Activated CD4-positive, alpha-beta memory T cell treated with anti-CD3 and anti-CD28 coated beads, Interleukin-2, amount 10 ng/mL, durations not matched to agents 7 days and 5 days (primary cell): ENCODE measurements at regions not wholly inside any gene's neighbourhood (a gene's known extent, or its start where the extent isn't known, plus 50 kb on each side); places are given as distances from the start of the nearest gene placed in this dataset.

Source experiments
- CTCF ChIA-PET: fragments of 350-600 bp; sonication (Branson Sonifier 250); formaldehyde crosslinking; loops from one replicate; lab custom pipeline; 2021; ENCODE audit warnings: antibody characterized with exemption, inconsistent platforms; lab: Charles Lee
- POLR2A ChIA-PET: fragments of 350-600 bp; sonication (Branson Sonifier 250); formaldehyde crosslinking; loops from one replicate; lab custom pipeline; 2021; ENCODE audit warnings: antibody characterized with exemption; lab: Charles Lee
- DNase-seq: peaks from one replicate; pipeline ENCODE4 v3.0.0-alpha.2; 2020
- H3K27ac Mint-ChIP-seq: one replicate; pipeline ENCODE4 v1.8.0; 2021; ENCODE audit warnings: mild to moderate bottlenecking, mixed read lengths
- H3K27me3 Mint-ChIP-seq: one replicate; pipeline ENCODE4 v1.8.0; 2021; ENCODE audit warnings: mixed read lengths
- H3K36me3 Mint-ChIP-seq: one replicate; pipeline ENCODE4 v1.8.0; 2021; ENCODE audit warnings: low read depth, mixed read lengths
- H3K4me1 Mint-ChIP-seq: one replicate; pipeline ENCODE4 v1.8.0; 2021; ENCODE audit warnings: mixed read lengths
- H3K4me3 Mint-ChIP-seq: one replicate; pipeline ENCODE4 v1.8.0; 2021; ENCODE audit warnings: mild to moderate bottlenecking, mixed read lengths
- H3K9me3 Mint-ChIP-seq: one replicate; pipeline ENCODE4 v1.8.0; 2021; ENCODE audit warnings: mixed read lengths

DNA sequence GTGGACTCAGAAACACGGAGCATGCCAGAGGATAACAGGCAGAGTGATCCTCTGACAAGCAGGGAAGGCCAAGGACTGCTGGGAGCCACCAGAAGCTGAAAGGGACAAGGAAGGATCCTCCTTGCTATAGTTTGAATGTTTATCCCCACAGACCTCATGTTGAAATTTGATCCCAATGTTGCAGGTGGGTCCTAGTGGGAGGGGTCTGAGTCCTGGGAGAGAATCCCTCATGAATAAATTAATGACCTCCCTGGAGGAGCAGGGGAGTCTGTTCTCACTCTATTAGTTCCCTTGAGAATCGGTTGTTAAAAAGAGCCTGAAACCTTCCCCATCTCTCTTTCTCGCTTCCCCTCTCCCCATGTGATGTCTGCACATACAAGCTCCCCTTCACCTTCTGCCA lies 124.4 kb downstream of the FBXO15 start:
- Mint-ChIP-seq H3K4me3 (no peak overlapping the region), H3K4me1 (no peaks in the 10 kb centered on the region), H3K27ac (no peak overlapping the region), H3K27me3 (peaks cover 9% of the 10 kb centered on the region), H3K9me3 (no peaks in the 10 kb centered on the region), H3K36me3 (no peaks in the 10 kb centered on the region)
- POLR2A ChIA-PET, result no interaction called here
- CTCF ChIA-PET, result no interaction called here
- DNase-seq, result no peak

GRCh38 chr18:74019864-74020263 lies 127.8 kb downstream of the FBXO15 start:
- DNase-seq, result no peak
- H3K36me3 Mint-ChIP-seq, result no peaks in the 10 kb centered on the region
- H3K9me3 Mint-ChIP-seq, result no peaks in the 10 kb centered on the region
- ChIA-PET POLR2A (no interaction called here), CTCF (no interaction called here)
- H3K27ac Mint-ChIP-seq, result no peak overlapping the region
- peaks cover 10% of the 10 kb centered on the region for H3K27me3 Mint-ChIP-seq
- no peaks in the 10 kb centered on the region for H3K4me1 Mint-ChIP-seq
- no peak overlapping the region for H3K4me3 Mint-ChIP-seq

DNA sequence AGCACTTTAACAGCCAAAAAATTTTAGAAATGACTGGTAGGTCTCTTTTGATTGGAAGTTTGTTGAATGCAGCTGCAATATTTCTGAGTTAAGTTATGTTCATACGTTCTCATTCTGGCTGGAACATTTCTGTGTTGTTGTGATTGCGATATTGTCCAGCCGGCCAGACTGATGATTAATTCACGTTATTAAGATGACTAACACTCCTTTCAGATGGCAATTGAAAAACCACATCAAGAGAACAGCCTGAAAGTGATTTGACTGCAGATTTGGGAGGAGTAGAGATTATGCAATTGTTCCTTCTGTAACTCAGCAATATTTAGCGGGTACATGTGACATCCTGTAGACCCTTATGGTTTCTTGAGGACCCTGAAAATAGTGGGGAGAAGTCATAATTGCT lies 133.7 kb downstream of the FBXO15 start:
- POLR2A ChIA-PET, result no interaction called here
- no peak for DNase-seq
- Mint-ChIP-seq H3K9me3 (no peaks in the 10 kb centered on the region), H3K36me3 (no peaks in the 10 kb centered on the region), H3K27ac (no peak overlapping the region), H3K27me3 (peaks cover 3% of the 10 kb centered on the region), H3K4me1 (no peaks in the 10 kb centered on the region), H3K4me3 (no peak overlapping the region)
- CTCF ChIA-PET, result no interaction called here

GRCh38 chr18:74012954-74013630 lies 134.5 kb downstream of the FBXO15 start:
- DNase-seq, result no peak
- Mint-ChIP-seq H3K4me1 (no peaks in the 10 kb centered on the region), H3K9me3 (no peaks in the 10 kb centered on the region), H3K27me3 (peaks cover 3% of the 10 kb centered on the region), H3K4me3 (no peak overlapping the region), H3K27ac (no peak overlapping the region), H3K36me3 (no peaks in the 10 kb centered on the region)
- ChIA-PET POLR2A (no interaction called here), CTCF (no interaction called here)

GRCh38 chr18:74006143-74006542 lies 141.5 kb downstream of the FBXO15 start:
- Mint-ChIP-seq H3K27ac (no peak overlapping the region), H3K4me3 (no peak overlapping the region), H3K36me3 (no peaks in the 10 kb centered on the region), H3K27me3 (no peaks in the 10 kb centered on the region), H3K4me1 (no peaks in the 10 kb centered on the region), H3K9me3 (no peaks in the 10 kb centered on the region)
- DNase-seq, result no peak
- ChIA-PET POLR2A (no interaction called here), CTCF (no interaction called here)

GRCh38 chr18:74005320-74006109 lies 142.1 kb downstream of the FBXO15 start:
- POLR2A ChIA-PET, result no interaction called here
- CTCF ChIA-PET, result no interaction called here
- Mint-ChIP-seq H3K27ac (no peak overlapping the region), H3K4me3 (no peak overlapping the region), H3K36me3 (no peaks in the 10 kb centered on the region), H3K9me3 (no peaks in the 10 kb centered on the region), H3K27me3 (no peaks in the 10 kb centered on the region), H3K4me1 (no peaks in the 10 kb centered on the region)
- DNase-seq, result no peak

GRCh38 chr18:73992242-73993022 lies 155.2 kb downstream of the FBXO15 start:
- H3K27ac Mint-ChIP-seq, result no peak overlapping the region
- H3K9me3 Mint-ChIP-seq, result peaks cover 3% of the 10 kb centered on the region
- ChIA-PET CTCF (no interaction called here), POLR2A (no interaction called here)
- peaks cover 2% of the 10 kb centered on the region for H3K27me3 Mint-ChIP-seq
- H3K4me3 Mint-ChIP-seq, result no peak overlapping the region
- no peaks in the 10 kb centered on the region for H3K36me3 Mint-ChIP-seq
- DNase-seq, result no peak
- H3K4me1 Mint-ChIP-seq, result no peaks in the 10 kb centered on the region

GRCh38 chr18:73991570-73991969 lies 156.1 kb downstream of the FBXO15 start:
- Mint-ChIP-seq H3K27me3 (peaks cover 2% of the 10 kb centered on the region), H3K4me1 (no peaks in the 10 kb centered on the region), H3K36me3 (no peaks in the 10 kb centered on the region), H3K9me3 (peaks cover 3% of the 10 kb centered on the region), H3K27ac (no peak overlapping the region), H3K4me3 (no peak overlapping the region)
- ChIA-PET CTCF (no interaction called here), POLR2A (no interaction called here)
- DNase-seq, result no peak

- Mint-ChIP-seq H3K27ac (no peak overlapping the region), H3K36me3 (no peaks in the 10 kb centered on the region), H3K9me3 (peaks cover 3% of the 10 kb centered on the region), H3K4me1 (no peaks in the 10 kb centered on the region), H3K4me3 (no peak overlapping the region), H3K27me3 (peaks cover 2% of the 10 kb centered on the region)
- ChIA-PET POLR2A (no interaction called here), CTCF (no interaction called here)
- no peak for DNase-seq
Observed at GRCh38 chr18:73990258-73990657, 157.4 kb downstream of the FBXO15 start.

- Mint-ChIP-seq H3K9me3 (peaks cover 3% of the 10 kb centered on the region), H3K27me3 (peaks cover 2% of the 10 kb centered on the region), H3K27ac (no peak overlapping the region), H3K4me3 (no peak overlapping the region), H3K36me3 (no peaks in the 10 kb centered on the region), H3K4me1 (no peaks in the 10 kb centered on the region)
- no peak for DNase-seq
- POLR2A ChIA-PET, result no interaction called here
- CTCF ChIA-PET, result no interaction called here
Observed at GRCh38 chr18:73987247-73987980, 160.2 kb downstream of the FBXO15 start.

DNA sequence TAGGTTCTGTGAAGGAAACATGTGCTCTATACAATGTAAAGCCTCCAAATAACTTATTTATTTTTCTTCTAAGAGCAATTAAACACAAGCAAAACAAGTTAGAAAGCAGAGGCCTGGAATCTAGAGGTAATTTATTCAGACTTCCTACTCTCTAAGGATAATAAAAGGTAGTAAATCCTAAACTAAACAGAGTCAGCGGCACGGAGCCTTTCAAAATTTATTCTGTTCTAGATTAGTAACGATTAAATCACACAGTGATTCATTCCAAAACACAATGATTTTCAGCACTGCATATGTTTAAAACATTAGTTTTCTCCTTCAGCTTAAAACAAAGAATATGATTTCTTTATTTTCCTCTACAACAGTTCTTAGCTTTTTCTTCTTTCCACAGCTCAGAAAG lies 160.9 kb downstream of the FBXO15 start:
- peaks cover 3% of the 10 kb centered on the region for H3K9me3 Mint-ChIP-seq
- H3K27ac Mint-ChIP-seq, result no peak overlapping the region
- peaks cover 2% of the 10 kb centered on the region for H3K27me3 Mint-ChIP-seq
- H3K36me3 Mint-ChIP-seq, result no peaks in the 10 kb centered on the region
- DNase-seq, result no peak
- ChIA-PET CTCF (no interaction called here), POLR2A (no interaction called here)
- no peak overlapping the region for H3K4me3 Mint-ChIP-seq
- H3K4me1 Mint-ChIP-seq, result no peaks in the 10 kb centered on the region

GRCh38 chr18:73985855-73986625 lies 161.6 kb downstream of the FBXO15 start:
- Mint-ChIP-seq H3K4me3 (no peak overlapping the region), H3K27me3 (peaks cover 2% of the 10 kb centered on the region), H3K27ac (no peak overlapping the region), H3K4me1 (no peaks in the 10 kb centered on the region), H3K9me3 (peaks cover 3% of the 10 kb centered on the region), H3K36me3 (no peaks in the 10 kb centered on the region)
- POLR2A ChIA-PET, result no interaction called here
- DNase-seq, result no peak
- CTCF ChIA-PET, result no interaction called here
